ENCODE measurements at regions not wholly inside any gene's neighbourhood (a gene's known extent, or its start where the extent isn't known, plus 50 kb on each side); places are given as distances from the start of the nearest gene placed in this dataset.

DNA sequence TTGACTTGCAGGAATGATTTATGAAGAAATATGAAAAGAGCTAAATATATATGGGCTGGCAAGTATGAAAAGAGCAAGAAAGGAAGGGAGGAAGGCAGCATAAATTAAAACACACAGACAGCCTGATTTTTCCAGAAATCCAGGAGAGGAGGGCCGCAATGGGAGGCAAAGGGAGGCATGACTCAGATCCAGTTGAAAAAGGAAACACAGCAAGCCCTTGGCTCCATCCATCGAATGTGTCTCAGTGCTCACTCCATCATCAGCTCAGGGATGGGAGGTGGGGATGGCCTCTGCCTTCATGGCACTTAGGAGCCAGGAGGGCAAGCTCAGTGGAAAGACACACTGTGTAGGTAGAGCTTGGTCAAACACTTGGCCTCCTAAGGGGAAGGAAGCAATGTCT lies 75.7 kb upstream of the PDZD8 start:
- TF ChIP-seq, protein P1, sequence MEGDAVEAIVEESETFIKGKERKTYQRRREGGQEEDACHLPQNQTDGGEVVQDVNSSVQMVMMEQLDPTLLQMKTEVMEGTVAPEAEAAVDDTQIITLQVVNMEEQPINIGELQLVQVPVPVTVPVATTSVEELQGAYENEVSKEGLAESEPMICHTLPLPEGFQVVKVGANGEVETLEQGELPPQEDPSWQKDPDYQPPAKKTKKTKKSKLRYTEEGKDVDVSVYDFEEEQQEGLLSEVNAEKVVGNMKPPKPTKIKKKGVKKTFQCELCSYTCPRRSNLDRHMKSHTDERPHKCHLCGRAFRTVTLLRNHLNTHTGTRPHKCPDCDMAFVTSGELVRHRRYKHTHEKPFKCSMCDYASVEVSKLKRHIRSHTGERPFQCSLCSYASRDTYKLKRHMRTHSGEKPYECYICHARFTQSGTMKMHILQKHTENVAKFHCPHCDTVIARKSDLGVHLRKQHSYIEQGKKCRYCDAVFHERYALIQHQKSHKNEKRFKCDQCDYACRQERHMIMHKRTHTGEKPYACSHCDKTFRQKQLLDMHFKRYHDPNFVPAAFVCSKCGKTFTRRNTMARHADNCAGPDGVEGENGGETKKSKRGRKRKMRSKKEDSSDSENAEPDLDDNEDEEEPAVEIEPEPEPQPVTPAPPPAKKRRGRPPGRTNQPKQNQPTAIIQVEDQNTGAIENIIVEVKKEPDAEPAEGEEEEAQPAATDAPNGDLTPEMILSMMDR (IDR thresholded peaks at IDR 0.05; ENCODE audit: low read depth, low read length, missing control alignments) = no peak
- no peak overlapping the region for H3K4me3 ChIP-seq (replicated peaks; ENCODE audit: low read depth, low read length)
- no peak for DNase-seq (ENCODE audit: extremely low read depth, low read depth)

- TF ChIP-seq, protein P1 (IDR thresholded peaks at IDR 0.05; ENCODE audit: low read depth, low read length, missing control alignments) = peak; percentile 33
These were observed 74.4 kb upstream of the PDZD8 start for GRCh38 chr10:117449636-117450035.

DNA sequence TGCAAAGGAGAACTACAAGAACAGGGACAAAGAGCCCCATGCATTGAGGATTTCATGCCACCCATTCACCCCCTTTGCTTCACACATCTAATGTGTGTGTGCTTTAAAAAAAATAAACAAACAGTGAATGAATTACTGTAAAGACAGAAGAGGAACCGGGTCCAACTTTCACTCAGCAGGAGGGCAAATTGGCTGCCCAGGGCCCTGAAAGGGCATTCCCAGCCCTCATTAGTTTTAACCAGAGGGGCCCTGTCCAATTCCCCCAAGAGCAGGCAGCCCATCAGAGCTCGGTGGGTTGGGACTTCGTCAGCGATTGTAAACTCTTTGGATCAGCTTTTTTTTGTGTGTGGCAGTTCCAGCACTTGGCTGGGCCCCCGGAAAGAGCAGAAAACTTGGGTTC lies 73.6 kb upstream of the PDZD8 start:
- DNase-seq (ENCODE audit: extremely low read depth, low read depth) = no peak
- no peak overlapping the region for H3K4me3 ChIP-seq (replicated peaks; ENCODE audit: low read depth, low read length)
- TF ChIP-seq, protein P1 (IDR thresholded peaks at IDR 0.05; ENCODE audit: low read depth, low read length, missing control alignments) = no peak

More at GRCh38 chr10:117449636-117450035, 74.4 kb upstream of the PDZD8 start:
- DNase-seq (ENCODE audit: extremely low read depth, low read depth) = no peak
- H3K4me3 ChIP-seq (replicated peaks; ENCODE audit: low read depth, low read length) = no peak overlapping the region

GRCh38 chr10:117445992-117446391 lies 70.8 kb upstream of the PDZD8 start:
- no peak for DNase-seq (ENCODE audit: extremely low read depth, low read depth)
- H3K4me3 ChIP-seq (replicated peaks; ENCODE audit: low read depth, low read length) = no peak overlapping the region
- TF ChIP-seq, protein P1 (IDR thresholded peaks at IDR 0.05; ENCODE audit: low read depth, low read length, missing control alignments) = no peak

DNA sequence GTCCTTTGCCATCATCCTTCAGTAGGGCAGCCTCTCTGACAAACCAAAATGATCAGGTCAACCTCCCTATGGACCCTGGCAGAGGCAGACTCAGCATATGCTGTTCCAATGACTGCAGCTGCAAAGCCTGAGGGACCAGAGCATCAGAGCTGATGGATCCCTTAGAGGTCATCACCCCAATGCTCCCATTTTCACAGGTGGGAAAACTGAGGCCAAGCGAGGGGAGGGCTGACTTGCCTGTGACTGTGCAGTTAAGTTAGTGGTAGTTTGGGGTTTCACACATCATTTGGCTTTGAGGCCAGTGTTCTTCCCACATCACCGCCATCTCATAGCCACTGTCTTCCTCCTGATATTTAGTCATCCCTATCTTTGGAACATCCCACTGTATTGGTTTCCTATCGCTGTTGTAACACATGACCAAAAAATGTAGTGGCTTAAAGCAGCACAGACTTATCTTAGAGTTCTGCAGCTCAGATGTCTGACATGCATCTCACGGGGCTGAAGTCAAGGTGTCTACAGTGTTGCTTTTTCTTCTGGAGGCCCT lies 69.3 kb upstream of the PDZD8 start:
- no peak overlapping the region for H3K4me3 ChIP-seq (replicated peaks; ENCODE audit: low read depth, low read length)
- no peak for DNase-seq (ENCODE audit: extremely low read depth, low read depth)
- TF ChIP-seq, protein P1 (IDR thresholded peaks at IDR 0.05; ENCODE audit: low read depth, low read length, missing control alignments) = no peak

GRCh38 chr10:117443686-117444041 lies 68.4 kb upstream of the PDZD8 start:
- no peak overlapping the region for H3K4me3 ChIP-seq (replicated peaks; ENCODE audit: low read depth, low read length)
- DNase-seq (ENCODE audit: extremely low read depth, low read depth) = no peak
- TF ChIP-seq, protein P1 (IDR thresholded peaks at IDR 0.05; ENCODE audit: low read depth, low read length, missing control alignments) = no peak
